H9 (cell line): ENCODE measurements at regions not wholly inside any gene's neighbourhood (a gene's known extent, or its start where the extent isn't known, plus 50 kb on each side); places are given as distances from the start of the nearest gene placed in this dataset.

ENCODE experiments used
- DNase-seq: peaks from one replicate; pipeline ENCODE4 v3.0.0-alpha.2; 2017
- H2AFZ ChIP-seq: one replicate; pipeline ENCODE4 v1.6.1; 2013; ENCODE audit warnings: mild to moderate bottlenecking, low read length, control low read depth, moderate library complexity
- H2AK5ac ChIP-seq: 2 replicates; pipeline ENCODE4 v1.6.1; 2013; ENCODE audit warnings: low read length, control low read depth, mixed read lengths; ENCODE audit not compliant: insufficient read length
- H2BK120ac ChIP-seq: one replicate; pipeline ENCODE4 v1.6.1; 2013; ENCODE audit warnings: low read depth, mild to moderate bottlenecking, low read length, control low read depth, inconsistent platforms; ENCODE audit not compliant: poor library complexity, severe bottlenecking
- H2BK12ac ChIP-seq: 2 replicates; pipeline ENCODE4 v1.6.1; 2013; ENCODE audit warnings: low read length, control low read depth, mixed read lengths, low read depth; ENCODE audit not compliant: insufficient read length
- H2BK15ac ChIP-seq: 2 replicates; pipeline ENCODE4 v1.6.1; 2013; ENCODE audit warnings: low read depth, low read length, control low read depth
- H2BK20ac ChIP-seq: one replicate; pipeline ENCODE4 v1.6.1; 2013; ENCODE audit warnings: low read depth, mild to moderate bottlenecking, low read length, control low read depth, inconsistent platforms; ENCODE audit not compliant: poor library complexity, severe bottlenecking
- H2BK5ac ChIP-seq: 2 replicates; pipeline ENCODE4 v1.6.1; 2013; ENCODE audit warnings: low read length, control low read depth, mixed read lengths; ENCODE audit not compliant: insufficient read length
- H3K14ac ChIP-seq: 2 replicates; pipeline ENCODE4 v1.6.1; 2013; ENCODE audit warnings: low read length, control low read depth; ENCODE audit not compliant: insufficient read depth
- H3K18ac ChIP-seq: 2 replicates; pipeline ENCODE4 v1.6.1; 2013; ENCODE audit warnings: low read depth, mild to moderate bottlenecking, mixed read lengths, low read length, control low read depth; ENCODE audit not compliant: insufficient read length
- H3K23ac ChIP-seq: 2 replicates; pipeline ENCODE4 v1.6.1; 2013; ENCODE audit warnings: low read length, control low read depth, mixed read lengths, low read depth; ENCODE audit not compliant: insufficient read length
- H3K23me2 ChIP-seq: 2 replicates; pipeline ENCODE4 v1.6.1; 2013; ENCODE audit warnings: low read depth, mild to moderate bottlenecking, mixed read lengths, low read length, control low read depth; ENCODE audit not compliant: insufficient read length, poor library complexity, severe bottlenecking
- H3K27ac ChIP-seq: 2 replicates; pipeline ENCODE4 v1.5.1; 2013; ENCODE audit warnings: low read length, control low read depth, mixed read lengths, low read depth; ENCODE audit not compliant: insufficient read length
- H3K27me3 ChIP-seq: 2 replicates; pipeline ENCODE4 v1.6.1; 2013; ENCODE audit warnings: low read length, control low read depth, inconsistent platforms; ENCODE audit not compliant: insufficient read depth
- H3K4ac ChIP-seq: 2 replicates; pipeline ENCODE4 v1.6.1; 2013; ENCODE audit warnings: low read depth, mild to moderate bottlenecking, control low read depth, inconsistent platforms, low read length, moderate library complexity
- H3K4me1 ChIP-seq: 2 replicates; pipeline ENCODE4 v1.6.1; 2013; ENCODE audit warnings: low read length, control low read depth, inconsistent platforms; ENCODE audit not compliant: insufficient read depth
- H3K4me2 ChIP-seq: 2 replicates; pipeline ENCODE4 v1.6.1; 2013; ENCODE audit warnings: low read length, control low read depth, mixed read lengths; ENCODE audit not compliant: insufficient read length, insufficient read depth
- H3K56ac ChIP-seq: 2 replicates; pipeline ENCODE4 v1.6.1; 2013; ENCODE audit warnings: low read depth, mild to moderate bottlenecking, mixed read lengths, low read length, control low read depth; ENCODE audit not compliant: insufficient read length
- H3K79me1 ChIP-seq: 2 replicates; pipeline ENCODE4 v1.6.1; 2013; ENCODE audit warnings: low read depth, mild to moderate bottlenecking, moderate library complexity, low read length, control low read depth, inconsistent platforms; ENCODE audit not compliant: insufficient read depth, poor library complexity, severe bottlenecking
- H3K79me2 ChIP-seq: 2 replicates; pipeline ENCODE4 v1.6.1; 2013; ENCODE audit warnings: low read length, control low read depth, inconsistent platforms; ENCODE audit not compliant: insufficient read depth
- H3K9ac ChIP-seq: 2 replicates; pipeline ENCODE4 v1.6.1; 2013; ENCODE audit warnings: low read length, control low read depth, mixed read lengths; ENCODE audit not compliant: insufficient read length; ENCODE audit errors: extremely low read depth
- H3K9me3 ChIP-seq: one replicate; pipeline ENCODE4 v1.6.1; 2013; ENCODE audit warnings: low read depth, low read length, inconsistent platforms; ENCODE audit not compliant: control insufficient read depth
- H3T11ph ChIP-seq: one replicate; pipeline ENCODE4 v1.6.1; 2013; ENCODE audit warnings: mild to moderate bottlenecking, low read length, control low read depth, inconsistent platforms
- H4K20me1 ChIP-seq: one replicate; pipeline ENCODE4 v1.6.1; 2013; ENCODE audit not compliant: control insufficient read depth, insufficient read length, insufficient read depth
- H4K5ac ChIP-seq: 2 replicates; pipeline ENCODE4 v1.6.1; 2013; ENCODE audit warnings: low read depth, mild to moderate bottlenecking, mixed read lengths, low read length, control low read depth; ENCODE audit not compliant: insufficient read length
- H4K8ac ChIP-seq: replicated peaks from 2 replicates; pipeline ENCODE4 v1.6.1; 2013; ENCODE audit warnings: low read length, control low read depth, mixed read lengths, low read depth; ENCODE audit not compliant: insufficient read length
- H4K91ac ChIP-seq: 2 replicates; pipeline ENCODE4 v1.6.1; 2013; ENCODE audit warnings: low read depth, mild to moderate bottlenecking, moderate library complexity, mixed read lengths, low read length, control low read depth; ENCODE audit not compliant: insufficient read length
- H3K27ac Mint-ChIP-seq, 3 experiments: 2 replicates in 2 of 3; 3 replicates in 1 of 3; pipeline ENCODE4 v1.8.0; 2020 to 2021; ENCODE audit warnings: mixed read lengths in 3 of 3, mild to moderate bottlenecking in 1 of 3, moderate library complexity in 1 of 3
- H3K27me3 Mint-ChIP-seq: 2 replicates; pipeline ENCODE4 v1.8.0; 2021; ENCODE audit warnings: low read depth, mild to moderate bottlenecking, moderate library complexity, mixed read lengths
- H3K36me3 Mint-ChIP-seq, 3 experiments: 2 replicates in 2 of 3; 3 replicates in 1 of 3; pipeline ENCODE4 v1.8.0; 2020 to 2021; ENCODE audit warnings: low read depth in 3 of 3, mixed read lengths in 3 of 3; ENCODE audit not compliant: insufficient read depth in 1 of 3
- H3K4me1 Mint-ChIP-seq, 2 experiments: 2 replicates each; pipeline ENCODE4 v1.8.0; 2020; ENCODE audit warnings: mixed read lengths in 2 of 2
- H3K4me3 Mint-ChIP-seq, 2 experiments: 2 replicates in 1 of 2; 3 replicates in 1 of 2; pipeline ENCODE4 v1.8.0; 2020 to 2021; ENCODE audit warnings: mild to moderate bottlenecking in 2 of 2, mixed read lengths in 2 of 2, moderate library complexity in 1 of 2
- H3K9me3 Mint-ChIP-seq, 2 experiments: 2 replicates in 1 of 2; 3 replicates in 1 of 2; pipeline ENCODE4 v1.8.0; 2020; ENCODE audit warnings: mild to moderate bottlenecking in 2 of 2, mixed read lengths in 2 of 2, moderate library complexity in 1 of 2
- WGBS: extraction: QIAGEN DNeasy Blood & Tissue Kit; methylation state at CpG from one replicate; pipeline ENCODE4 v1.1.7; 2013; ENCODE audit warnings: missing lambda C conversion rate, low lambda C conversion rate, mixed read lengths; ENCODE audit not compliant: insufficient read length; ENCODE audit errors: extremely low coverage; 5-methylcytosine and 5-hydroxymethylcytosine counted together
- TF ChIP-seq, protein P1 (sequence below): fragments of 200-600 bp; sonication (generic); conservative IDR thresholded peaks from 3 replicates; pipeline ENCODE4 v1.8.0; 2021; ENCODE audit warnings: antibody characterized with exemption, mild to moderate bottlenecking

DNA sequence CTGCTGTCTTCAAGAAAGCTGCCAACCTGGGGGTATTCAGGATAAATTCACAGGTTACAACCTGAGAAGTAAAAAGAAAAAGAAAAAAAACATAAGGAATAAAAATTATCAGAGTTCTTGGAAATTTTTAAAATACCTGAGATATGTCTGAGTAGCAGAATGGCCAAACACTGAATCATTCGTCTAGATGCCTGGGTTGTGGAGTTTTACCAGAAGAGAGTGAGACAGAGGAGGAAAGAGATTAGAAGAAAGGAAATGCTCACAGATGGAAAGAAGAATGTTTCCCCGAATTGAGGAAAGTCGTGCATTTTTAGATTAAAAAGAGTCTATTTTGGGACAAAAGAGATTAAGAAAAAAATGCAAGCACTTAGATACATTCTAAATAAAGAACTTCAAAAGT lies 1026.7 kb downstream of the TBC1D22A start:
- H3K14ac ChIP-seq: no peak overlapping the region
- no peak overlapping the region for H3K27ac ChIP-seq
- H2BK120ac ChIP-seq: no peak overlapping the region
- TF ChIP-seq, protein P1, sequence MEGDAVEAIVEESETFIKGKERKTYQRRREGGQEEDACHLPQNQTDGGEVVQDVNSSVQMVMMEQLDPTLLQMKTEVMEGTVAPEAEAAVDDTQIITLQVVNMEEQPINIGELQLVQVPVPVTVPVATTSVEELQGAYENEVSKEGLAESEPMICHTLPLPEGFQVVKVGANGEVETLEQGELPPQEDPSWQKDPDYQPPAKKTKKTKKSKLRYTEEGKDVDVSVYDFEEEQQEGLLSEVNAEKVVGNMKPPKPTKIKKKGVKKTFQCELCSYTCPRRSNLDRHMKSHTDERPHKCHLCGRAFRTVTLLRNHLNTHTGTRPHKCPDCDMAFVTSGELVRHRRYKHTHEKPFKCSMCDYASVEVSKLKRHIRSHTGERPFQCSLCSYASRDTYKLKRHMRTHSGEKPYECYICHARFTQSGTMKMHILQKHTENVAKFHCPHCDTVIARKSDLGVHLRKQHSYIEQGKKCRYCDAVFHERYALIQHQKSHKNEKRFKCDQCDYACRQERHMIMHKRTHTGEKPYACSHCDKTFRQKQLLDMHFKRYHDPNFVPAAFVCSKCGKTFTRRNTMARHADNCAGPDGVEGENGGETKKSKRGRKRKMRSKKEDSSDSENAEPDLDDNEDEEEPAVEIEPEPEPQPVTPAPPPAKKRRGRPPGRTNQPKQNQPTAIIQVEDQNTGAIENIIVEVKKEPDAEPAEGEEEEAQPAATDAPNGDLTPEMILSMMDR: no peak
- no peak overlapping the region for H2BK15ac ChIP-seq
- WGBS: no CpG with 5 or more reads among the region's 3 CpGs
- peaks cover 3 to 4% of the 10 kb centered on the region in 2 experiments; a peak in 3 of 5 replicates for H3K9me3 Mint-ChIP-seq
- H3K23me2 ChIP-seq: no peaks in the 10 kb centered on the region
- H3K27ac Mint-ChIP-seq: no peak overlapping the region
- H3K4me2 ChIP-seq: no peak overlapping the region
- no peak for DNase-seq
- H3K27me3 Mint-ChIP-seq: peaks cover 29% of the 10 kb centered on the region
- H2AFZ ChIP-seq: no peak overlapping the region
- no peaks in the 10 kb centered on the region for H3K9me3 ChIP-seq
- H2BK20ac ChIP-seq: no peak overlapping the region
- no peak overlapping the region for H3T11ph ChIP-seq
- no peaks in the 10 kb centered on the region for H3K79me1 ChIP-seq
- H3K36me3 Mint-ChIP-seq: no peaks in the 10 kb centered on the region
- H2AK5ac ChIP-seq: no peak overlapping the region
- no peak overlapping the region for H3K23ac ChIP-seq
- no peaks in the 10 kb centered on the region for H4K20me1 ChIP-seq
- no peak overlapping the region for H2BK12ac ChIP-seq
- no peak overlapping the region for H3K18ac ChIP-seq
- H2BK5ac ChIP-seq: no peak overlapping the region
- no peak overlapping the region for H4K8ac ChIP-seq
- H4K91ac ChIP-seq: no peak overlapping the region
- no peak overlapping the region for H3K4me3 Mint-ChIP-seq
- H3K56ac ChIP-seq: no peak overlapping the region
- H3K79me2 ChIP-seq: no peaks in the 10 kb centered on the region
- H4K5ac ChIP-seq: no peak overlapping the region
- H3K9ac ChIP-seq: no peak overlapping the region
- no peaks in the 10 kb centered on the region for H3K27me3 ChIP-seq
- no peaks in the 10 kb centered on the region for H3K4me1 Mint-ChIP-seq
- H3K4ac ChIP-seq: no peak overlapping the region
- no peaks in the 10 kb centered on the region for H3K4me1 ChIP-seq
